K562 (cell line): ENCODE measurements at regions not wholly inside any gene's neighbourhood (a gene's known extent, or its start where the extent isn't known, plus 50 kb on each side); places are given as distances from the start of the nearest gene placed in this dataset.

Source experiments
- GTF2E2 ChIP-seq: fragments of 200-800 bp; sonication (Bioruptor generic); IDR thresholded peaks from 2 replicates; pipeline ENCODE4 v1.6.1; 2016; ENCODE audit warnings: missing genetic modification characterization, missing compliant biosample characterization
- REST ChIP-seq, 2 experiments: fragments of 450-650 bp; formaldehyde crosslinking in 1 of 2; IDR thresholded peaks; 2 replicates each; pipeline versions ENCODE4 v1.4.0 to v1.6.1; 2014 to 2020; ENCODE audit warnings: mild to moderate bottlenecking in 2 of 2, borderline replicate concordance in 1 of 2, low read depth in 1 of 2

GRCh38 chr12:102769323-102769916 is 147.6 kb downstream of the PAH start (continued):
- TF ChIP-seq REST (IDR thresholded peaks at IDR 0.05; ENCODE audit: borderline replicate concordance): peak; percentile 43; the same call in 1 of the 2 replicates
- TF ChIP-seq REST (CRISPR knock-in tag; IDR thresholded peaks at IDR 0.05; ENCODE audit: low read depth): no peak
- no peak for TF ChIP-seq GTF2E2
